ENCODE measurements at regions not wholly inside any gene's neighbourhood (a gene's known extent, or its start where the extent isn't known, plus 50 kb on each side); places are given as distances from the start of the nearest gene placed in this dataset.

- Histone ChIP-seq H3K9me3 (peaks cover 0 to 15% (median 3%) of the 10 kb centered on the region in 12 donors), H3K4me3 (no peak overlapping the region), H3K27ac (no peak overlapping the region), H3K4me1 (no peaks in the 10 kb centered on the region), H3K27me3 (no peaks in the 10 kb centered on the region), H3K36me3 (no peaks in the 10 kb centered on the region)
- no peak for TF ChIP-seq POLR2A (IDR thresholded peaks at IDR 0.05)
- TF ChIP-seq CTCF (IDR thresholded peaks at IDR 0.05): no peak
- ATAC-seq: no peak
- 13 to 26% (median 17%) methylated on average over 1 of the region's 1 CpG for WGBS, 4 donors
- intact Hi-C loops (cut with DNase I): no loop called here
- no peak for DNase-seq
Measured at GRCh38 chr6:23218751-23219150, 649.4 kb downstream of the HDGFL1 start.

- WGBS, 4 donors: 0 to 96% (median 70%) methylated on average over 1 of the region's 1 CpG
- H3K27me3 ChIP-seq: no peaks in the 10 kb centered on the region
- no peaks in the 10 kb centered on the region for H3K36me3 ChIP-seq
- ATAC-seq: no peak
- DNase-seq: no peak
- peaks cover 0 to 22% (median 3%) of the 10 kb centered on the region in 12 donors for H3K9me3 ChIP-seq
- H3K27ac ChIP-seq: no peak overlapping the region
- H3K4me1 ChIP-seq: no peaks in the 10 kb centered on the region
- H3K4me3 ChIP-seq: no peak overlapping the region
- TF ChIP-seq CTCF (IDR thresholded peaks at IDR 0.05) (no peak), POLR2A (IDR thresholded peaks at IDR 0.05) (no peak)
- intact Hi-C loops (cut with DNase I): no loop called here
Measured at GRCh38 chr6:23222724-23223123, 653.4 kb downstream of the HDGFL1 start.

- no peaks in the 10 kb centered on the region for H3K36me3 ChIP-seq
- ATAC-seq (no peak), DNase-seq (no peak)
- no peak overlapping the region for H3K4me3 ChIP-seq
- WGBS, 4 donors: 64 to 78% (median 71%) methylated on average over 1 of the region's 1 CpG
- no peaks in the 10 kb centered on the region for H3K4me1 ChIP-seq
- intact Hi-C loops (cut with DNase I): no loop called here
- no peak for TF ChIP-seq POLR2A (IDR thresholded peaks at IDR 0.05)
- TF ChIP-seq CTCF (IDR thresholded peaks at IDR 0.05): no peak
- H3K27ac ChIP-seq: no peak overlapping the region
- peaks cover 0 to 22% (median 3%) of the 10 kb centered on the region in 12 donors for H3K9me3 ChIP-seq
- H3K27me3 ChIP-seq: no peaks in the 10 kb centered on the region
Measured at GRCh38 chr6:23224540-23224939, 655.2 kb downstream of the HDGFL1 start.

GRCh38 chr6:23228439-23229024 is 659.2 kb downstream of the HDGFL1 start:
- no peak for DNase-seq
- WGBS, 4 donors: 89 to 94% (median 89%) methylated on average over 9 to 11 of the region's 11 CpGs
- Histone ChIP-seq H3K4me3 (no peak overlapping the region), H3K27ac (no peak overlapping the region), H3K36me3 (no peaks in the 10 kb centered on the region), H3K4me1 (no peaks in the 10 kb centered on the region), H3K27me3 (no peaks in the 10 kb centered on the region), H3K9me3 (peaks cover 0 to 15% (median 0%) of the 10 kb centered on the region in 12 donors)
- ATAC-seq: no peak
- intact Hi-C loops (cut with DNase I): no loop called here
- TF ChIP-seq CTCF (IDR thresholded peaks at IDR 0.05): no peak
- no peak for TF ChIP-seq POLR2A (IDR thresholded peaks at IDR 0.05)
